GM10266 (cell line): ENCODE measurements at regions not wholly inside any gene's neighbourhood (a gene's known extent, or its start where the extent isn't known, plus 50 kb on each side); places are given as distances from the start of the nearest gene placed in this dataset.

Experiments used
- DNase-seq: peaks from one replicate; pipeline ENCODE4 v3.0.0; 2012; ENCODE audit errors: extremely low spot score
- CTCF ChIP-seq: IDR thresholded peaks from 2 replicates; pipeline ENCODE4 v1.5.1; 2012; ENCODE audit warnings: mild to moderate bottlenecking, low read depth; ENCODE audit not compliant: control insufficient read depth, insufficient read depth; ENCODE audit errors: missing control alignments

DNA sequence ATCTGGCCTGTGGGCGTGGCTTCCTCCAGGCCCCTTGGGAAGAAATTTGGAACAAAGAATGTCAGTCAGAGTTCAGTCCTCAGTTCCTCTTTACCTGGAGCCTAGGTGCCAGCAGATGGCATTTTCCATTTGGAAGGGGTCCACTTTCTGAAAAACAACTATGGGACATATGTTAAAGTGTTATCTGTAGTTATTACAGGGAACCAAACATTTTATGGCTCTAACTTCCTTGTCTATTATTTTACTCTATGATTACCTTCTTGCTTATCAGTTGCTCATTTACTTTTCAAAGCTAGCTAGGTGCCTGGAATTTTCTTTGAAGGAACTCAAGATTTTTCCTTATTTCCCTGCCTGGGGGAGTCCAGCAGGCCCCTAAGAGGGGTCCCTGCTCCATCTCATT is 159.8 kb upstream of the PUDP start:
- TF ChIP-seq CTCF: no peak
- no peak for DNase-seq

DNA sequence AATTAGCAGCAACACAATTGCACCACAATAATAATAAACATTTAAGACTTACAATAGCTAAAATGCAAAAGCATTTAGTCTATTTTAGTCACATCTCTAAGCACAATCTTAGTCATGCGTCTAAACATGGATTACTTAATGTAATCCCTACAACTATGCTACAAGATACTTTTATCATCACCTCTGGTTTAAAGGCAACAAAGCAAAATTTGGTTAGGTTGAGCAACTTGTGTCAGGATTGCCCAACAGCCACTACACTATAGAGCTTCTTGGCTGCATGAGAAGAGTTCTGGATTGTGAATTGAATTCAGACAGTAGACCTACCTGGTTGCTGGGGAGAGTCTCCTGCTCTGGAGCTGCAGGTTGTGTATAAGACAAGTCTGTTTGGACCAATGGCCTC is 146.5 kb upstream of the PUDP start:
- DNase-seq: no peak
- TF ChIP-seq CTCF: no peak

GRCh38 chrX:7286168-7286837 is 138.3 kb upstream of the PUDP start:
- DNase-seq: no peak
- TF ChIP-seq CTCF: no peak

DNA sequence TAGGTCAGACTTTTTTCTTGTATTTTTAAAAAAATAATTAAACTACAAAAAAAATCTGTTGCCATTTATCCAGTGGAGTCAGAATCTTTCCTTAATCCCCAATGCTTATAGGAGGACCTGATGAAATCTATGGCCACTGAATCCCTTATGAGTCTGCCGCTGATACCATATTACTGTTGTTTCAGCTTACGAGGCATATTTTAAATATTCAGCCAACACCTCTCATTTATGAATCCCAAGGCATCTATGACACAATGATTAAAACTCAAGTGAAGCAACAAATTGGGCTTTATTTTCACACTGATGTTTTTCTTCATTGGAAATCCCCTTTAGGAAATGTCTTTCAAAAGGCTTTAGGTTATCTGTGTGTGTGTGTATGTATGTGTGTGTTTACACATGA is 137.8 kb upstream of the PUDP start:
- TF ChIP-seq CTCF: no peak
- no peak for DNase-seq

- DNase-seq: no peak
- no peak for TF ChIP-seq CTCF
These were observed 135.8 kb upstream of the PUDP start for GRCh38 chrX:7283741-7284140.

- no peak for DNase-seq
These were observed 132.6 kb upstream of the PUDP start for GRCh38 chrX:7280520-7280919.

GRCh38 chrX:7272346-7272745 is 124.4 kb upstream of the PUDP start:
- TF ChIP-seq CTCF: no peak
- no peak for DNase-seq

More at GRCh38 chrX:7280520-7280919, 132.6 kb upstream of the PUDP start:
- TF ChIP-seq CTCF: no peak
